Smooth muscle cell of the brain vasculature (primary cell): ENCODE measurements at regions not wholly inside any gene's neighbourhood (a gene's known extent, or its start where the extent isn't known, plus 50 kb on each side); places are given as distances from the start of the nearest gene placed in this dataset.

Experiments used
- DNase-seq: peaks from one replicate; pipeline ENCODE4 v3.0.0-alpha.2; 2012; ENCODE audit warnings: low read depth, low spot score

- DNase-seq, result no peak
These were observed 427.2 kb downstream of the PLCL1 start for GRCh38 chr2:198231562-198231961.

DNA sequence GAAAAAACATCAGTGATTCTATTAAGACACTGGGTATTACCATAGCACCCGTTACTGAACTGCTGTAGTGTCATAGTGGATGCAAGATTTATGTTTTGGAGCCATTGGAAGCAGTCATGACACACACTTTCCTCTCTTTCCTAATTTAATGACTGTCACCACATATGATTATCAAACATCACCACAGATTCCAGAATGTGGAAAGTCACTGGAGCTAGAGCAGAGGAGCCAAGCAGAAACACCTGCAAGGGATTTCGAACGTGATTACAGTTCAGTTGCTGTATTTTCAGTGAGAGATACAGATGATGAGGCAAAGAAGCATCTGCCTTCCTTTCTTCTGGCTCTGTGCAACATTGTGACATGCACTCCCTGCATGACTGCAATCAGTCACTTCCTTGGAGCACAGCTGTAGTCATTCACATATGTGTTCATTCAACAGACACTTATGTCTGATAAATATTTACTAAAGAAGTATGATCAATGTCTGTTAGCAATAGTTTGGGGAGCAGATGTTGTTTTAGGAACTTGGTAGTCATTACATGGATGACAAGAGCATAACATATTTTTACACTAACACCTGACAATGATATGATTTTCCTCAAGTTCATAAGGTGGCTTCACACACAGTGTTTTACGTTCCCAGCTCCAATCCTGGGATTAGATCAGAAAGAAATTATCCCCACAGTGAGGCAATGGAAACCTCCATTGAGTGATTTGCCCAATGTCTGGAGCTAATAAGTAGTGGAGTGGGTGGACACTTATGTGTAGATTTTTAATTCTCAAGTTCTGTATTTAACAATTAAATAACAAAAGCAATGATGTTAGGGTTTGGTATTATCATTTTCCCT is 416.6 kb downstream of the PLCL1 start:
- DNase-seq, result no peak

- DNase-seq, result no peak
These were observed 414.9 kb downstream of the PLCL1 start for GRCh38 chr2:198219292-198219691.

DNA sequence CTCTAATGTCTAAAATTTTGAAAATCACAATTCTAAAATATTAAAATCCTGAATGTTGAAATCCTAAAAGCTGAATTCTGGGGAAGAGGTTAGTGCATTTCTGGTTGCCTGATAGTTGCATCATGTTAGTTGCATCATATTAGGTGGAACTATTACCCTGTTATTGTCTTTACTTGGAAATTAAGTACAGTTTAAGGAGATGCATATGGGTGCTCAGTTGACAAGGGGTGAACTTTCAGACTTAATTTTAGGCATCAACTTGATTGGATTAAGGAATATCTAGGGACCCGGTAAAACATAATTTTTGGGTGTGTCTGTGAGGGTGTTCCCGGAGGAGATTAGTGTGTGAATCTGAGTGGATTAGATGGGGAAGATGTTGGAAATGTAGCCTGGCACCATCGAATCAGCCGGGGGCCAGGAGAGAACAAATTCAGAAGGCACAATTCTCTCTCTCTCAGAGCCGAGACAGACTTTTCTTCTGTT is 409.8 kb downstream of the PLCL1 start:
- no peak for DNase-seq

- no peak for DNase-seq
These were observed 408.9 kb downstream of the PLCL1 start for GRCh38 chr2:198213253-198213652.

DNA sequence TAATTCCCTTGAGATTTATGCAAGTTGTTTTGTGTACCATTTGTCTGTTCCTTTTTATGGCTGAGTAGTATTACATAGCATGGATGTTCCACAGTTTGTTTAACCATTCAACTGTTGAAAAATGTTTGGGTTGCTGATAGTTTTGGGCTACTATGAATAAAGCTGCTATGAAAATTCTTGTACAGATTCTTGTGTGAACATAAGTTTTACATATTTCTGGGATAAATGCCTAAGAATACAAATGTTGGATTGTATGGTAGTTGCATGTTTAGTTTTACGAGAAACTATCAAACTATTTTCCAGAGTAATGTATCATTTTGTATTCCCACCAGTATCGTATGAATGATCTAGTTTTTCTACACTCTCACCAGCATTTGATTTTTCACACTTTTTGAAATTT is 407.3 kb downstream of the PLCL1 start:
- DNase-seq, result no peak

GRCh38 chr2:198203336-198204069 is 399.1 kb downstream of the PLCL1 start:
- no peak for DNase-seq
